ENCODE measurements at regions not wholly inside any gene's neighbourhood (a gene's known extent, or its start where the extent isn't known, plus 50 kb on each side); places are given as distances from the start of the nearest gene placed in this dataset.

DNA sequence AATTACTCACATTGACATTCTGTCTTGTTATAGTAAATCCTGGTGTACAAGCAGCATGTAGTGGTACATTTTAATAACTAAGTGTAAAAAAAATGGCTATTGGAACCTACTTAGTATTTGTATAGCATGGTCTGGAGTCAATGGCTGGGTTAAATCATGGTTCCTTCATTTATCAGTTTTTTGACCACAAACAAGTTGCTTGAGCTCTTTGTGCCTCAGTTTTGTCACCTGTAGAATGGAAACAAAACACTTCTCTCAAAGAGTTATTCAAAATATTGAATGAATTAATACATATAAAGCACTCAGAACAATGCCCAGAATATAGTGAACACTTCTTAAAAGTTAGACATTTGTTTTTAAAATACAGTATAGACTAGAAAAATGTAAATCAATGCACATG is 93.2 kb upstream of the HS3ST5 start:
- TF ChIP-seq IRF2 (CRISPR knock-in tag; IDR thresholded peaks at IDR 0.05; ENCODE audit: borderline replicate concordance, low read depth) (no peak), ETV6 (CRISPR knock-in tag; IDR thresholded peaks at IDR 0.05) (no peak)
- TF ChIP-seq, protein P1, sequence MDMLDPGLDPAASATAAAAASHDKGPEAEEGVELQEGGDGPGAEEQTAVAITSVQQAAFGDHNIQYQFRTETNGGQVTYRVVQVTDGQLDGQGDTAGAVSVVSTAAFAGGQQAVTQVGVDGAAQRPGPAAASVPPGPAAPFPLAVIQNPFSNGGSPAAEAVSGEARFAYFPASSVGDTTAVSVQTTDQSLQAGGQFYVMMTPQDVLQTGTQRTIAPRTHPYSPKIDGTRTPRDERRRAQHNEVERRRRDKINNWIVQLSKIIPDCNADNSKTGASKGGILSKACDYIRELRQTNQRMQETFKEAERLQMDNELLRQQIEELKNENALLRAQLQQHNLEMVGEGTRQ (CRISPR knock-in tag; IDR thresholded peaks at IDR 0.05), result no peak
- TF ChIP-seq, protein P2, sequence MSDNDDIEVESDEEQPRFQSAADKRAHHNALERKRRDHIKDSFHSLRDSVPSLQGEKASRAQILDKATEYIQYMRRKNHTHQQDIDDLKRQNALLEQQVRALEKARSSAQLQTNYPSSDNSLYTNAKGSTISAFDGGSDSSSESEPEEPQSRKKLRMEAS (CRISPR knock-in tag; IDR thresholded peaks at IDR 0.05), result no peak
- TF ChIP-seq, protein P3, sequence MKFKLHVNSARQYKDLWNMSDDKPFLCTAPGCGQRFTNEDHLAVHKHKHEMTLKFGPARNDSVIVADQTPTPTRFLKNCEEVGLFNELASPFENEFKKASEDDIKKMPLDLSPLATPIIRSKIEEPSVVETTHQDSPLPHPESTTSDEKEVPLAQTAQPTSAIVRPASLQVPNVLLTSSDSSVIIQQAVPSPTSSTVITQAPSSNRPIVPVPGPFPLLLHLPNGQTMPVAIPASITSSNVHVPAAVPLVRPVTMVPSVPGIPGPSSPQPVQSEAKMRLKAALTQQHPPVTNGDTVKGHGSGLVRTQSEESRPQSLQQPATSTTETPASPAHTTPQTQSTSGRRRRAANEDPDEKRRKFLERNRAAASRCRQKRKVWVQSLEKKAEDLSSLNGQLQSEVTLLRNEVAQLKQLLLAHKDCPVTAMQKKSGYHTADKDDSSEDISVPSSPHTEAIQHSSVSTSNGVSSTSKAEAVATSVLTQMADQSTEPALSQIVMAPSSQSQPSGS (CRISPR knock-in tag; IDR thresholded peaks at IDR 0.05; ENCODE audit: borderline replicate concordance, low read depth), result no peak
- TF ChIP-seq, protein P4, sequence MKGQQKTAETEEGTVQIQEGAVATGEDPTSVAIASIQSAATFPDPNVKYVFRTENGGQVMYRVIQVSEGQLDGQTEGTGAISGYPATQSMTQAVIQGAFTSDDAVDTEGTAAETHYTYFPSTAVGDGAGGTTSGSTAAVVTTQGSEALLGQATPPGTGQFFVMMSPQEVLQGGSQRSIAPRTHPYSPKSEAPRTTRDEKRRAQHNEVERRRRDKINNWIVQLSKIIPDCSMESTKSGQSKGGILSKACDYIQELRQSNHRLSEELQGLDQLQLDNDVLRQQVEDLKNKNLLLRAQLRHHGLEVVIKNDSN (CRISPR knock-in tag; IDR thresholded peaks at IDR 0.05), result no peak
- TF ChIP-seq, protein P5, sequence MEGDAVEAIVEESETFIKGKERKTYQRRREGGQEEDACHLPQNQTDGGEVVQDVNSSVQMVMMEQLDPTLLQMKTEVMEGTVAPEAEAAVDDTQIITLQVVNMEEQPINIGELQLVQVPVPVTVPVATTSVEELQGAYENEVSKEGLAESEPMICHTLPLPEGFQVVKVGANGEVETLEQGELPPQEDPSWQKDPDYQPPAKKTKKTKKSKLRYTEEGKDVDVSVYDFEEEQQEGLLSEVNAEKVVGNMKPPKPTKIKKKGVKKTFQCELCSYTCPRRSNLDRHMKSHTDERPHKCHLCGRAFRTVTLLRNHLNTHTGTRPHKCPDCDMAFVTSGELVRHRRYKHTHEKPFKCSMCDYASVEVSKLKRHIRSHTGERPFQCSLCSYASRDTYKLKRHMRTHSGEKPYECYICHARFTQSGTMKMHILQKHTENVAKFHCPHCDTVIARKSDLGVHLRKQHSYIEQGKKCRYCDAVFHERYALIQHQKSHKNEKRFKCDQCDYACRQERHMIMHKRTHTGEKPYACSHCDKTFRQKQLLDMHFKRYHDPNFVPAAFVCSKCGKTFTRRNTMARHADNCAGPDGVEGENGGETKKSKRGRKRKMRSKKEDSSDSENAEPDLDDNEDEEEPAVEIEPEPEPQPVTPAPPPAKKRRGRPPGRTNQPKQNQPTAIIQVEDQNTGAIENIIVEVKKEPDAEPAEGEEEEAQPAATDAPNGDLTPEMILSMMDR (IDR thresholded peaks at IDR 0.05), result no peak
- TF ChIP-seq, protein P6, sequence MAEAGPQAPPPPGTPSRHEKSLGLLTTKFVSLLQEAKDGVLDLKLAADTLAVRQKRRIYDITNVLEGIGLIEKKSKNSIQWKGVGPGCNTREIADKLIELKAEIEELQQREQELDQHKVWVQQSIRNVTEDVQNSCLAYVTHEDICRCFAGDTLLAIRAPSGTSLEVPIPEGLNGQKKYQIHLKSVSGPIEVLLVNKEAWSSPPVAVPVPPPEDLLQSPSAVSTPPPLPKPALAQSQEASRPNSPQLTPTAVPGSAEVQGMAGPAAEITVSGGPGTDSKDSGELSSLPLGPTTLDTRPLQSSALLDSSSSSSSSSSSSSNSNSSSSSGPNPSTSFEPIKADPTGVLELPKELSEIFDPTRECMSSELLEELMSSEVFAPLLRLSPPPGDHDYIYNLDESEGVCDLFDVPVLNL (CRISPR knock-in tag; IDR thresholded peaks at IDR 0.05; ENCODE audit: borderline replicate concordance, low read depth), result no peak
- TF ChIP-seq, protein P7, sequence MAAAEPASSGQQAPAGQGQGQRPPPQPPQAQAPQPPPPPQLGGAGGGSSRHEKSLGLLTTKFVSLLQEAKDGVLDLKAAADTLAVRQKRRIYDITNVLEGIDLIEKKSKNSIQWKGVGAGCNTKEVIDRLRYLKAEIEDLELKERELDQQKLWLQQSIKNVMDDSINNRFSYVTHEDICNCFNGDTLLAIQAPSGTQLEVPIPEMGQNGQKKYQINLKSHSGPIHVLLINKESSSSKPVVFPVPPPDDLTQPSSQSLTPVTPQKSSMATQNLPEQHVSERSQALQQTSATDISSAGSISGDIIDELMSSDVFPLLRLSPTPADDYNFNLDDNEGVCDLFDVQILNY (CRISPR knock-in tag; IDR thresholded peaks at IDR 0.05), result no peak
- TF ChIP-seq, protein P8, sequence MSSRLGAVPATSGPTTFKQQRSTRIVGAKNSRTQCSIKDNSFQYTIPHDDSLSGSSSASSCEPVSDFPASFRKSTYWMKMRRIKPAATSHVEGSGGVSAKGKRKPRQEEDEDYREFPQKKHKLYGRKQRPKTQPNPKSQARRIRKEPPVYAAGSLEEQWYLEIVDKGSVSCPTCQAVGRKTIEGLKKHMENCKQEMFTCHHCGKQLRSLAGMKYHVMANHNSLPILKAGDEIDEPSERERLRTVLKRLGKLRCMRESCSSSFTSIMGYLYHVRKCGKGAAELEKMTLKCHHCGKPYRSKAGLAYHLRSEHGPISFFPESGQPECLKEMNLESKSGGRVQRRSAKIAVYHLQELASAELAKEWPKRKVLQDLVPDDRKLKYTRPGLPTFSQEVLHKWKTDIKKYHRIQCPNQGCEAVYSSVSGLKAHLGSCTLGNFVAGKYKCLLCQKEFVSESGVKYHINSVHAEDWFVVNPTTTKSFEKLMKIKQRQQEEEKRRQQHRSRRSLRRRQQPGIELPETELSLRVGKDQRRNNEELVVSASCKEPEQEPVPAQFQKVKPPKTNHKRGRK (CRISPR knock-in tag; IDR thresholded peaks at IDR 0.05; ENCODE audit: borderline replicate concordance), result no peak
